ENCODE measurements at regions not wholly inside any gene's neighbourhood (a gene's known extent, or its start where the extent isn't known, plus 50 kb on each side); places are given as distances from the start of the nearest gene placed in this dataset.

GRCh38 chr4:66849596-66849995 lies 695.7 kb downstream of the CENPC start:
- Histone ChIP-seq H3K36me3 (replicated peaks; ENCODE audit: insufficient read depth, low read length) (no peaks in the 10 kb centered on the region), H3K4me2 (ENCODE audit: low read depth, low read length) (no peak overlapping the region), H2AFZ (ENCODE audit: low read length) (no peak overlapping the region), H3K79me2 (ENCODE audit: low read length) (no peaks in the 10 kb centered on the region), H3K27ac (ENCODE audit: low read length) (no peak overlapping the region), H3K4me1 (ENCODE audit: low read length) (no peaks in the 10 kb centered on the region), H3K9me3 (replicated peaks; ENCODE audit: insufficient read depth, low read length) (no peaks in the 10 kb centered on the region), H3K9ac (ENCODE audit: low read length) (no peak overlapping the region), H3K27me3 (replicated peaks; ENCODE audit: insufficient read depth, low read length) (no peaks in the 10 kb centered on the region), H3F3A (ENCODE audit: insufficient read depth, low read length) (no peaks in the 10 kb centered on the region), H3K9me2 (replicated peaks; ENCODE audit: insufficient read depth, low read length) (no peaks in the 10 kb centered on the region), H4K20me1 (ENCODE audit: insufficient read depth, low read length) (no peaks in the 10 kb centered on the region), H3K4me3 (ENCODE audit: low read length) (no peak overlapping the region)
- DNase-seq, result no peak
- TF ChIP-seq CTCF (IDR thresholded peaks at IDR 0.05; ENCODE audit: low read length), result no peak
- no peak for TF ChIP-seq EZH2phosphoT487 (IDR thresholded peaks at IDR 0.05; ENCODE audit: low read length)
- no peak for TF ChIP-seq EZH2 (optimal IDR thresholded peaks at IDR 0.05; ENCODE audit: low read depth, low read length)

- no peak overlapping the region for H3K9ac ChIP-seq (ENCODE audit: low read length)
- H3K4me3 ChIP-seq (ENCODE audit: low read length), result no peak overlapping the region
- no peaks in the 10 kb centered on the region for H3K9me2 ChIP-seq (replicated peaks; ENCODE audit: insufficient read depth, low read length)
Observed at GRCh38 chr4:66842724-66843088, 702.6 kb downstream of the CENPC start.

GRCh38 chr4:66842026-66842723 lies 703.1 kb downstream of the CENPC start:
- H3K4me3 ChIP-seq (ENCODE audit: low read length), result no peak overlapping the region
- H3F3A ChIP-seq (ENCODE audit: insufficient read depth, low read length), result no peaks in the 10 kb centered on the region
- no peaks in the 10 kb centered on the region for H3K9me2 ChIP-seq (replicated peaks; ENCODE audit: insufficient read depth, low read length)
- H3K36me3 ChIP-seq (replicated peaks; ENCODE audit: insufficient read depth, low read length), result no peaks in the 10 kb centered on the region
- no peak for DNase-seq
- no peaks in the 10 kb centered on the region for H3K9me3 ChIP-seq (replicated peaks; ENCODE audit: insufficient read depth, low read length)
- H3K4me2 ChIP-seq (ENCODE audit: low read depth, low read length), result no peak overlapping the region
- H4K20me1 ChIP-seq (ENCODE audit: insufficient read depth, low read length), result no peaks in the 10 kb centered on the region
- H3K79me2 ChIP-seq (ENCODE audit: low read length), result no peaks in the 10 kb centered on the region
- no peak overlapping the region for H3K9ac ChIP-seq (ENCODE audit: low read length)
- no peak overlapping the region for H3K27ac ChIP-seq (ENCODE audit: low read length)
- H2AFZ ChIP-seq (ENCODE audit: low read length), result no peak overlapping the region
- H3K4me1 ChIP-seq (ENCODE audit: low read length), result no peaks in the 10 kb centered on the region
- H3K27me3 ChIP-seq (replicated peaks; ENCODE audit: insufficient read depth, low read length), result no peaks in the 10 kb centered on the region
- TF ChIP-seq EZH2 (optimal IDR thresholded peaks at IDR 0.05; ENCODE audit: low read depth, low read length) (no peak), EZH2phosphoT487 (IDR thresholded peaks at IDR 0.05; ENCODE audit: low read length) (no peak), CTCF (IDR thresholded peaks at IDR 0.05; ENCODE audit: low read length) (no peak)

More at GRCh38 chr4:66842724-66843088, 702.6 kb downstream of the CENPC start:
- no peaks in the 10 kb centered on the region for H3K4me1 ChIP-seq (ENCODE audit: low read length)
- no peaks in the 10 kb centered on the region for H3K27me3 ChIP-seq (replicated peaks; ENCODE audit: insufficient read depth, low read length)
- H3K79me2 ChIP-seq (ENCODE audit: low read length), result no peaks in the 10 kb centered on the region
- H3K4me2 ChIP-seq (ENCODE audit: low read depth, low read length), result no peak overlapping the region
- H3K27ac ChIP-seq (ENCODE audit: low read length), result no peak overlapping the region
- TF ChIP-seq EZH2 (optimal IDR thresholded peaks at IDR 0.05; ENCODE audit: low read depth, low read length) (no peak), EZH2phosphoT487 (IDR thresholded peaks at IDR 0.05; ENCODE audit: low read length) (no peak), CTCF (IDR thresholded peaks at IDR 0.05; ENCODE audit: low read length) (no peak)
- no peak for DNase-seq
- H3K9me3 ChIP-seq (replicated peaks; ENCODE audit: insufficient read depth, low read length), result no peaks in the 10 kb centered on the region
- H3F3A ChIP-seq (ENCODE audit: insufficient read depth, low read length), result no peaks in the 10 kb centered on the region
- no peak overlapping the region for H2AFZ ChIP-seq (ENCODE audit: low read length)
- H3K36me3 ChIP-seq (replicated peaks; ENCODE audit: insufficient read depth, low read length), result no peaks in the 10 kb centered on the region
- H4K20me1 ChIP-seq (ENCODE audit: insufficient read depth, low read length), result no peaks in the 10 kb centered on the region

Measured in MM.1S (cell line).